DOHH2 (cell line): ENCODE measurements at regions not wholly inside any gene's neighbourhood (a gene's known extent, or its start where the extent isn't known, plus 50 kb on each side); places are given as distances from the start of the nearest gene placed in this dataset.

ENCODE experiments used
- EZH2phosphoT487 ChIP-seq: fragments of 200-600 bp; sonication (generic); IDR thresholded peaks from 2 replicates; pipeline ENCODE4 v1.6.1; 2017; ENCODE audit warnings: borderline replicate concordance, mild to moderate bottlenecking, antibody characterized with exemption, low read length, moderate library complexity, mixed read lengths
- TF ChIP-seq, protein P1 (sequence below): fragments of 200-600 bp; sonication (generic); IDR thresholded peaks from one replicate; pipeline ENCODE4 v1.5.1; 2014; ENCODE audit warnings: antibody characterized with exemption, mild to moderate bottlenecking, low read depth, low read length; ENCODE audit not compliant: poor library complexity, severe bottlenecking

DNA sequence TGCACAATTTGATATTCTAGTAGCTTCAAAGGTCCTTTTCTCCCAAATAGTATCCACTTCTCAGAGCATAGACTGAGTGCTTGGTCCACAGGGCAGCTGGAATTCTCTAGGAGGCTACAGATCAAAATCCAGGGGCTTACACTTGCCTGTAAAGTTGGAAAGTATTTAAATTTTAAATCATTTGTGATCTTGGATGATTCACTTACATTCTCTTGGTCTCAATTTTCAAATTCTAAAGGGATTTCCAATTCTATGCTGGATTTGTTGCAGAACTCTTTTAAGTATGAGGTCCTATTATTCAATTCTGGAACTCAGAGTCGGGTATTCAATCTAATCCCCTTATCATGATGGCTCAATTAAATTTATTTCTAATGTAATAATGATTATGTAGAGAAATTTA lies 492.3 kb downstream of the NYAP2 start:
- TF ChIP-seq, protein P1, sequence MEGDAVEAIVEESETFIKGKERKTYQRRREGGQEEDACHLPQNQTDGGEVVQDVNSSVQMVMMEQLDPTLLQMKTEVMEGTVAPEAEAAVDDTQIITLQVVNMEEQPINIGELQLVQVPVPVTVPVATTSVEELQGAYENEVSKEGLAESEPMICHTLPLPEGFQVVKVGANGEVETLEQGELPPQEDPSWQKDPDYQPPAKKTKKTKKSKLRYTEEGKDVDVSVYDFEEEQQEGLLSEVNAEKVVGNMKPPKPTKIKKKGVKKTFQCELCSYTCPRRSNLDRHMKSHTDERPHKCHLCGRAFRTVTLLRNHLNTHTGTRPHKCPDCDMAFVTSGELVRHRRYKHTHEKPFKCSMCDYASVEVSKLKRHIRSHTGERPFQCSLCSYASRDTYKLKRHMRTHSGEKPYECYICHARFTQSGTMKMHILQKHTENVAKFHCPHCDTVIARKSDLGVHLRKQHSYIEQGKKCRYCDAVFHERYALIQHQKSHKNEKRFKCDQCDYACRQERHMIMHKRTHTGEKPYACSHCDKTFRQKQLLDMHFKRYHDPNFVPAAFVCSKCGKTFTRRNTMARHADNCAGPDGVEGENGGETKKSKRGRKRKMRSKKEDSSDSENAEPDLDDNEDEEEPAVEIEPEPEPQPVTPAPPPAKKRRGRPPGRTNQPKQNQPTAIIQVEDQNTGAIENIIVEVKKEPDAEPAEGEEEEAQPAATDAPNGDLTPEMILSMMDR: no peak
- TF ChIP-seq EZH2phosphoT487: no peak
